Gastrocnemius medialis (tissue), 4 donors: ENCODE measurements at regions not wholly inside any gene's neighbourhood (a gene's known extent, or its start where the extent isn't known, plus 50 kb on each side); places are given as distances from the start of the nearest gene placed in this dataset.
A peak's percentile ranks its signal among the peaks of the same experiment; 100 is the strongest.

Source experiments
- ATAC-seq, 2 donors: fragments of 150-250 bp; one replicate each; pipeline ENCODE4 v1.9.1; 2016
- DNase-seq, 2 donors: peaks; one replicate each; pipeline ENCODE4 v3.0.0-alpha.2; 2019
- H3K27ac ChIP-seq, 4 donors: fragments of 200-600 bp; sonication (generic); 1 replicate in 1 of 4; 2 replicates in 3 of 4; pipeline ENCODE4 v1.5.1; 2016 to 2018; ENCODE audit warnings: mild to moderate bottlenecking in 2 of 4, moderate library complexity in 1 of 4
- H3K27me3 ChIP-seq, 3 donors: fragments of 200-600 bp; sonication (generic) in 2 of 3; 1 replicate in 1 of 3; 2 replicates in 2 of 3; pipeline versions ENCODE4 v1.5.1 to v1.6.0; 2016 to 2019; ENCODE audit warnings: mild to moderate bottlenecking in 1 of 3, moderate library complexity in 1 of 3
- H3K36me3 ChIP-seq, 2 donors: fragments of 200-600 bp; sonication (generic) in 1 of 2; one replicate each; pipeline ENCODE4 v1.5.1; 2017 to 2018
- H3K4me1 ChIP-seq, 2 donors: fragments of 200-600 bp; sonication (generic) in 1 of 2; one replicate each; pipeline ENCODE4 v1.5.1; 2016 to 2017; ENCODE audit warnings: mild to moderate bottlenecking in 2 of 2
- H3K4me3 ChIP-seq, 4 donors: fragments of 200-600 bp; sonication (generic) in 3 of 4; 1 replicate in 1 of 4; 2 replicates in 3 of 4; pipeline ENCODE4 v1.5.1; 2016 to 2019; ENCODE audit warnings: mild to moderate bottlenecking in 2 of 4
- H3K9me3 ChIP-seq, 3 donors: fragments of 200-600 bp; sonication (generic) in 2 of 3; 1 replicate in 1 of 3; 2 replicates in 2 of 3; pipeline ENCODE4 v1.5.1; 2016 to 2019
- POLR2A ChIP-seq, 2 donors: fragments of 450-650 bp; IDR thresholded peaks; one replicate each; pipeline ENCODE4 v1.6.1; 2017; ENCODE audit warnings: antibody characterized with exemption in 2 of 2, mild to moderate bottlenecking in 2 of 2, moderate library complexity in 2 of 2
- in situ Hi-C, 4 donors: fragments of 200-750 bp; cut with MboI; loops; one replicate each; pipeline versions ENCODE4 v1.15.0 to v1.8.0; 2017; ENCODE audit warnings: low sequenced_read_pairs in 4 of 4
- intact Hi-C: fragments of 100-400 bp; cut with DNase I; formaldehyde crosslinking; loops from one replicate; pipeline ENCODE4 v1.15.1; 2023; ENCODE audit warnings: low total_unique reads
- TF ChIP-seq, protein P1 (sequence below), 5 experiments: fragments of 450-650 bp in 3 of 5; fragments of 200-600 bp in 2 of 5; sonication (generic) in 2 of 5; IDR thresholded peaks in 4 of 5; conservative IDR thresholded peaks in 1 of 5; 1 replicate in 4 of 5; 2 replicates in 1 of 5; pipeline ENCODE4 v1.5.1; 2016 to 2019; ENCODE audit warnings: antibody characterized with exemption in 5 of 5, mild to moderate bottlenecking in 3 of 5, moderate library complexity in 3 of 5

DNA sequence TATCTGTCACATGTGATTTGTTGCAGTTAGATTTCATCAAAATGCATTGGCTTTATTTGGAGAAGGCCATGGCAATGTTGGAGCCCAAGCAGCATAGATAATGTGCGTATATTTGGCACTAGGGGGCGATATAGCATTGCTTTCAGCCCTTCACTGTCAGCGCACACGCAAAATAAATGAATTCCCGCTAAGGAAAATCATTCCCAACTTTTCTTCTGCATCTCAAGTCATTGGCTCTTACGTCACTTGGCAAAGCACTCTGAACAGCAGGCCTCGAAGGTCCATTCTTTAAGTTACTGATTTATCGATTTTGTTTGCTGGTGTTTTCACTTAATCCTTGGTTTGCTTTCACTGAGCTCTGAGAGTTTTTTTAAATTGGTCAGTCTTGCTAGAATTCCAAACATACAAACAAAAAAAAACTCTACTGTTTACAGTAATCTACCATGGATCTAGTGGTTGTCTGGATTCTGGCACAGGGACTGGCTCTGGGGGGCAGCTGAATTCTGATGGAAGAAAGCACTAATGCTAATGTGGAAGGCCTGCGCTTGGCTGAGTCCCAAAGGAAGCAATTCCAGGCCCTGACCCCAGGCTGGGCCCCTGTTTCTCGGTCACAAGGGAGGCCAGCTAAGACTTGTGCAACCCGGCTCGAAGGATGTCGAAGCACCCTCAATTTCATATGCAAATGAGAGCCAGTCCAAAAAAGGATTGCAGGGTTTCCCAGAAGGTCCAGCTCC, 97.7 kb upstream of the IPO5 start:
- no peak overlapping the region for H3K4me3 ChIP-seq
- no peak for TF ChIP-seq POLR2A (IDR thresholded peaks at IDR 0.05)
- TF ChIP-seq, protein P1, sequence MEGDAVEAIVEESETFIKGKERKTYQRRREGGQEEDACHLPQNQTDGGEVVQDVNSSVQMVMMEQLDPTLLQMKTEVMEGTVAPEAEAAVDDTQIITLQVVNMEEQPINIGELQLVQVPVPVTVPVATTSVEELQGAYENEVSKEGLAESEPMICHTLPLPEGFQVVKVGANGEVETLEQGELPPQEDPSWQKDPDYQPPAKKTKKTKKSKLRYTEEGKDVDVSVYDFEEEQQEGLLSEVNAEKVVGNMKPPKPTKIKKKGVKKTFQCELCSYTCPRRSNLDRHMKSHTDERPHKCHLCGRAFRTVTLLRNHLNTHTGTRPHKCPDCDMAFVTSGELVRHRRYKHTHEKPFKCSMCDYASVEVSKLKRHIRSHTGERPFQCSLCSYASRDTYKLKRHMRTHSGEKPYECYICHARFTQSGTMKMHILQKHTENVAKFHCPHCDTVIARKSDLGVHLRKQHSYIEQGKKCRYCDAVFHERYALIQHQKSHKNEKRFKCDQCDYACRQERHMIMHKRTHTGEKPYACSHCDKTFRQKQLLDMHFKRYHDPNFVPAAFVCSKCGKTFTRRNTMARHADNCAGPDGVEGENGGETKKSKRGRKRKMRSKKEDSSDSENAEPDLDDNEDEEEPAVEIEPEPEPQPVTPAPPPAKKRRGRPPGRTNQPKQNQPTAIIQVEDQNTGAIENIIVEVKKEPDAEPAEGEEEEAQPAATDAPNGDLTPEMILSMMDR (IDR thresholded peaks at IDR 0.05 in 4 of 5, conservative IDR thresholded peaks at IDR 0.05 in 1 of 5): peak; percentile 59 to 79 (median 61)
- intact Hi-C loops (loop anchor here (5.0 to 10.0 kb wide), 3 partner anchors 57 to 989 kb away; no protein-coding TSS in a partner anchor), in situ Hi-C loops (loop anchor here in 3 of 4 donors (25.0 kb wide), 2 partner anchors 557 to 807 kb away; no protein-coding TSS in a partner anchor)
- ATAC-seq (peak; percentile 76 to 87), DNase-seq (peak; percentile 15 to 29)
- H3K9me3 ChIP-seq: no peaks in the 10 kb centered on the region
- H3K27me3 ChIP-seq: no peaks in the 10 kb centered on the region
- H3K36me3 ChIP-seq: no peaks in the 10 kb centered on the region
- H3K27ac ChIP-seq: peak overlapping the region in 1 of 4 donors; percentile 19
- H3K4me1 ChIP-seq: peaks cover 0 to 6% of the 10 kb centered on the region in 2 donors

DNA sequence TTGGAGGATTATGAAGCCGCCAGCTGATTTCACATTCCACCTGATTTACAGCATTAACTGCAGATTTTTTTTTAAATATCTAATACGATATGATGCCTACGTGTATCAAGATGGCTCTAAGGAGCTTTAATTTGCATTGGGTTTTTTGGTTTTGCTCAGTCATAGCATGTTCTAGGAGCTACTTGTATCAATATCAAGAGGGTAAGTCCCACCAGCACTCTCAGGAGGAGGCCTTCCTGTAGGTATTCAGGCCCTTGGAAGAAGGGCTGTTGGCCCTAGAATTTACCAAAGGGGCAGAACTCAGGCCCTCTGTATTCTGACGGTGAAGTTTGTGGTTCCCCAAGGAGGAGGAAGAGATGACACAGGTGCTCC, 97.2 kb upstream of the IPO5 start:
- in situ Hi-C loops: loop anchor here in 3 of 4 donors (25.0 kb wide), 2 partner anchors 556 to 806 kb away; no protein-coding TSS in a partner anchor
- H3K27ac ChIP-seq: no peak overlapping the region
- peaks cover 0 to 6% of the 10 kb centered on the region in 2 donors for H3K4me1 ChIP-seq
- no peaks in the 10 kb centered on the region for H3K9me3 ChIP-seq
- no peaks in the 10 kb centered on the region for H3K27me3 ChIP-seq
- H3K4me3 ChIP-seq: no peak overlapping the region
- DNase-seq (no peak), ATAC-seq (no peak)
- intact Hi-C loops: loop anchor here (5.0 to 10.0 kb wide), 3 partner anchors 56 to 989 kb away; no protein-coding TSS in a partner anchor
- TF ChIP-seq, protein P1 (IDR thresholded peaks at IDR 0.05 in 4 of 5, conservative IDR thresholded peaks at IDR 0.05 in 1 of 5): no peak
- TF ChIP-seq POLR2A (IDR thresholded peaks at IDR 0.05): no peak
- no peaks in the 10 kb centered on the region for H3K36me3 ChIP-seq

DNA sequence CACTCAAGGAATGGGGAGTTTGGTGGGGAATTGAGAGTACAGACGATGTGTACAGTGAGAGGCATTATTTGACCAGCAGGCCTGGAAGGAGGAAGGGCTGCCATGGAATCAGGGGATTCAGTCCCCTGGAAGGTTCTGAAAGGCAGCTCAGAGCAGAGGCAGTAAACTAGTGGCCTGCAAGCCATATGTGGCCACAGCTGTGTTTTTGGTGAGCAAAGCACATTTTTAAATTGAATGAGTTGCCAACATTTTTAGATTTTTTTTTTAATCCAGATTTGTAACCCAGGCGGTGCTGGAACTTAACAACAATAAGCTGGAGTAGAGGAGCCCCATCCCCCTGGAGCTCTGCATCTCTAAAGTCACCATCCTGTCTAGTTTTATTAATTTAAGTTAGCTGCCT, 95.3 kb upstream of the IPO5 start:
- H3K27me3 ChIP-seq: no peaks in the 10 kb centered on the region
- H3K9me3 ChIP-seq: no peaks in the 10 kb centered on the region
- intact Hi-C loops (loop anchor here (5.0 to 10.0 kb wide), 3 partner anchors 54 to 987 kb away; no protein-coding TSS in a partner anchor), in situ Hi-C loops (loop anchor here in 3 of 4 donors (25.0 kb wide), 2 partner anchors 554 to 804 kb away; no protein-coding TSS in a partner anchor)
- no peaks in the 10 kb centered on the region for H3K36me3 ChIP-seq
- peaks cover 0 to 6% of the 10 kb centered on the region in 2 donors for H3K4me1 ChIP-seq
- ATAC-seq: no peak
- H3K27ac ChIP-seq: no peak overlapping the region
- no peak for DNase-seq
- no peak for TF ChIP-seq POLR2A (IDR thresholded peaks at IDR 0.05)
- TF ChIP-seq, protein P1 (IDR thresholded peaks at IDR 0.05 in 4 of 5, conservative IDR thresholded peaks at IDR 0.05 in 1 of 5): no peak
- H3K4me3 ChIP-seq: no peak overlapping the region

DNA sequence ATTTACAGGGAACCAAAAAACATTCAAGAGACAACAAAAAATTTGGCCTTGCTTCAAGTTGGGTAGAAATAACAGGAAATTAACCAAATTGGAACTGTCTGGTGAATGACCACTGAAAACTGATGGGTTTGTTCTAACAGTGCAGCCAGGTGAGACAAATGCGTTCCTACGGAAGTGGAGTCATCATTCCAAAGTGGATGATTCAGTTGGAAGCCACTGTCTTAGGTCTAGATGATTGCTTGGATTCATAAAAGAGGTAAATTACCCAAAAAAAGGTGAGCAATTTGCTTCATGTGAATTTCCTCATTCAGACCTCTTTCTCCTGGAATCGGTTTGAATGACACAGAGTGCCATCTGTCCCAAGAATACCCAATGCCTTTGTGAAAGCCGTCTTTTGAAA, 87.1 kb upstream of the IPO5 start:
- DNase-seq (no peak), ATAC-seq (no peak)
- intact Hi-C loops: no loop called here
- Histone ChIP-seq H3K27me3 (no peaks in the 10 kb centered on the region), H3K9me3 (no peaks in the 10 kb centered on the region), H3K36me3 (no peaks in the 10 kb centered on the region), H3K4me1 (no peaks in the 10 kb centered on the region), H3K27ac (no peak overlapping the region), H3K4me3 (no peak overlapping the region)
- in situ Hi-C loops: loop anchor here in 3 of 4 donors (25.0 kb wide), 2 partner anchors 546 to 796 kb away; no protein-coding TSS in a partner anchor
- TF ChIP-seq POLR2A (IDR thresholded peaks at IDR 0.05): no peak
- TF ChIP-seq, protein P1 (IDR thresholded peaks at IDR 0.05 in 4 of 5, conservative IDR thresholded peaks at IDR 0.05 in 1 of 5): no peak
